Right lung (tissue), 2 donors: ENCODE measurements at regions not wholly inside any gene's neighbourhood (a gene's known extent, or its start where the extent isn't known, plus 50 kb on each side); places are given as distances from the start of the nearest gene placed in this dataset.
A peak's percentile ranks its signal among the peaks of the same experiment; 100 is the strongest.
"Not testable (repeated sequence)": the region's sequence is repeated elsewhere in the genome, so short reads cannot be mapped to it uniquely, and the experiment has no call there.

Experiments
- DNase-seq, 2 donors: peaks; one replicate each; pipeline ENCODE4 v3.0.0-alpha.2; 2013

GRCh38 chr20:59460352-59460751 lies 144.0 kb upstream of the PHACTR3 start:
- DNase-seq, result no peak

GRCh38 chr20:59461526-59461925 lies 142.8 kb upstream of the PHACTR3 start:
- DNase-seq, result no peak

GRCh38 chr20:59462249-59462648 lies 142.1 kb upstream of the PHACTR3 start:
- DNase-seq, result no peak

- no peak for DNase-seq
These were observed 140.8 kb upstream of the PHACTR3 start for GRCh38 chr20:59463541-59463940.

- no peak for DNase-seq
These were observed 138.1 kb upstream of the PHACTR3 start for GRCh38 chr20:59466107-59466815.

- no peak for DNase-seq
These were observed 135.5 kb upstream of the PHACTR3 start for GRCh38 chr20:59468831-59469230.

- no peak for DNase-seq
These were observed 134.8 kb upstream of the PHACTR3 start for GRCh38 chr20:59469267-59470252.

GRCh38 chr20:59470521-59470920 lies 133.8 kb upstream of the PHACTR3 start:
- no peak for DNase-seq

GRCh38 chr20:59471653-59472421 lies 132.5 kb upstream of the PHACTR3 start:
- DNase-seq, result no peak

GRCh38 chr20:59473742-59474141 lies 130.6 kb upstream of the PHACTR3 start:
- DNase-seq, result no peak

- DNase-seq, result no peak
These were observed 123.3 kb upstream of the PHACTR3 start for GRCh38 chr20:59481067-59481466.

GRCh38 chr20:59481477-59482018 lies 122.8 kb upstream of the PHACTR3 start:
- DNase-seq, result no peak

- DNase-seq, result no peak
These were observed 121.8 kb upstream of the PHACTR3 start for GRCh38 chr20:59482351-59483187.

GRCh38 chr20:59483481-59483880 lies 120.9 kb upstream of the PHACTR3 start:
- DNase-seq, result no peak

- no peak for DNase-seq
These were observed 120.1 kb upstream of the PHACTR3 start for GRCh38 chr20:59484228-59484627.

- no peak for DNase-seq
These were observed 118.5 kb upstream of the PHACTR3 start for GRCh38 chr20:59485576-59486454.

GRCh38 chr20:59488459-59488858 lies 115.9 kb upstream of the PHACTR3 start:
- peak; percentile 3 to 12 for DNase-seq

- DNase-seq, result not testable (repeated sequence)
These were observed 113.9 kb upstream of the PHACTR3 start for GRCh38 chr20:59490196-59491004.

GRCh38 chr20:59491884-59492283 lies 112.5 kb upstream of the PHACTR3 start:
- DNase-seq, result no peak
